WI38 (cell line): ENCODE measurements at regions not wholly inside any gene's neighbourhood (a gene's known extent, or its start where the extent isn't known, plus 50 kb on each side); places are given as distances from the start of the nearest gene placed in this dataset.
"Not testable (repeated sequence)": the region's sequence is repeated elsewhere in the genome, so short reads cannot be mapped to it uniquely, and the experiment has no call there.

Source experiments
- H3K4me3 ChIP-seq: 2 replicates; pipeline ENCODE4 v1.5.1; 2011; ENCODE audit warnings: low read depth, mild to moderate bottlenecking, control low read depth, low read length
- CTCF ChIP-seq: IDR thresholded peaks from 2 replicates; pipeline ENCODE4 v1.5.1; 2012; ENCODE audit warnings: low read depth, mild to moderate bottlenecking, control low read depth, low read length

- no peak for TF ChIP-seq CTCF
- no peak overlapping the region for H3K4me3 ChIP-seq
Measured at GRCh38 chr11:114787126-114787525, 108.8 kb downstream of the NXPE2 start.

GRCh38 chr11:114790910-114791309, 112.6 kb downstream of the NXPE2 start:
- no peak overlapping the region for H3K4me3 ChIP-seq

DNA sequence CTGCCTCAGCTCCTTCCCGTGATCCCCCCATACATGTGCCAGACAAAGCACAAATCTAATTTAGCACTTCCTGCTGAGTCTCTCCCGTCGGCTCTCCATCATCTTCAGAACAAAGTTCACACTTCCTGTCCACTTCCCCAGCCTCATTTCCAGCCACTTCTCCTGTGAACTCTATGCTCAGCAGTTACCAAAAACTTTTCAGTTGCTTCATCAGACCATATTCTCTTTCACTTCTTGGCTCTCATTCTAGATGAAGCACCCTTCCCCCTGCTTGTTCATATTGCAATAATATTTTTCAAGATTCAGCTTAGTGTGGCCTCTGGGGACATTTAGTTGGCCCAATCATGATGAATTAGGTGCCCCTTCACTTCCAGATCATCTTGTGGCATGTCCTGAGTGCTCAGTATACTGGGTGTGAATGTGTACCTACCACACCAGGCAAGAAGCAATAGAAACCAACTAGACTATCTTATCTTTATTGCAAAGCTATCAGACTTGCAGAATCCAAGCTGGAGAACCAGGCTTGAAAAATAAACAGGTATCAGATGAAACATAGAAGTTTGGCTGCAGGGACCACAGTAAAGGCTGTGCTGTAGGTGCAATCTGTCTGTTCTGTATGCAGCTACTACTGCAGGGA, 115.8 kb downstream of the NXPE2 start:
- no peak overlapping the region for H3K4me3 ChIP-seq
- no peak for TF ChIP-seq CTCF

More at GRCh38 chr11:114790910-114791309, 112.6 kb downstream of the NXPE2 start:
- TF ChIP-seq CTCF = no peak

- TF ChIP-seq CTCF = no peak
- no peak overlapping the region for H3K4me3 ChIP-seq
Measured at GRCh38 chr11:114796954-114797721, 118.8 kb downstream of the NXPE2 start.

- no peak for TF ChIP-seq CTCF
- no peak overlapping the region for H3K4me3 ChIP-seq
Measured at GRCh38 chr11:114799476-114799875, 121.1 kb downstream of the NXPE2 start.

GRCh38 chr11:114801773-114802172, 123.4 kb downstream of the NXPE2 start:
- TF ChIP-seq CTCF = no peak

DNA sequence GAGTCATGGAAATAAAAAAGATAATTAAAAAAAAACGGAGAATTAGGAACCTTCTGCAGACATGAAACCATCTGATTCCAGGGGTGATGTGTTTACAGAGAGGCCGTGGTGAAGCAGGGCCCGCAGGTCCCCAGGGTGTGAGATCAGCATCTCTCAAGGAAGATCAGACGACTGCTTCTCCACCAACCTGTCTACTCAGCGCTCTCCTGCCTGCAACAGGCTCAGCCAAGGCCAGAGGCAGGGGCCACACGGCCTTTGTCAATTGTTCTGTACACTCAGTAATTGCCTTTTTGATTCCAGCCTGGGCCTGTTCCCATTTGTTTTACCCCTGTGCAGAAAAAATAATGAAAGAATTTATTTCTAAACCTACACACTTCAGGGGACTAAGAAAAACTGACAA, 124.6 kb downstream of the NXPE2 start:
- no peak for TF ChIP-seq CTCF
- no peak overlapping the region for H3K4me3 ChIP-seq

More at GRCh38 chr11:114801773-114802172, 123.4 kb downstream of the NXPE2 start:
- no peak overlapping the region for H3K4me3 ChIP-seq

DNA sequence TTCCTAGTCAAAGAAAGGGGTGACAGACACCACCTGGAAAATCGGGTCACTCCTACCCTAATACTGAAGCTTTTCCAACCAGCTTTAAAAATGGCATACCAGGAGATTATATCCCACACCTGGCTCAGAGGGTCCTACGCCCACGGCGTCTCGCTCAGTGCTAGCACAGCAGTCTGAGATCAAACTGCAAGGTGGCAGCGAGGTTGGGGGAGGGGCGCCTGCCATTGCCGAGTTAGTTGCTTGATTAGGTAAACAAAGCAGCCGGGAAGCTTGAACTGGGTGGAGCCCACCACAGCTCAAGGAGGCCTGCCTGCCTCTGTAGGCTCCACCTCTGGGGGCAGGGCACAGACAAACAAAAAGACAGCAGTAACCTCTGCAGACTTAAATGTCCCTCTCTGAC, 127.1 kb downstream of the NXPE2 start:
- not testable (repeated sequence) for H3K4me3 ChIP-seq
